ENCODE measurements at regions not wholly inside any gene's neighbourhood (a gene's known extent, or its start where the extent isn't known, plus 50 kb on each side); places are given as distances from the start of the nearest gene placed in this dataset.

- DNase-seq: no peak
These were observed 110.7 kb upstream of the CELF4 start for GRCh38 chr18:37676276-37676675.

- no peak for DNase-seq
These were observed 110.1 kb upstream of the CELF4 start for GRCh38 chr18:37675699-37676098.

GRCh38 chr18:37674570-37674969 is 109.0 kb upstream of the CELF4 start:
- DNase-seq: no peak

GRCh38 chr18:37673671-37674070 is 108.1 kb upstream of the CELF4 start:
- no peak for DNase-seq

GRCh38 chr18:37672932-37673595 is 107.5 kb upstream of the CELF4 start:
- peak in 6 of 56 donors; percentile 6 to 37 (median 10) for DNase-seq

- DNase-seq: no peak
These were observed 106.4 kb upstream of the CELF4 start for GRCh38 chr18:37672001-37672400.

- DNase-seq: no peak
These were observed 105.9 kb upstream of the CELF4 start for GRCh38 chr18:37671530-37671929.

GRCh38 chr18:37671119-37671518 is 105.5 kb upstream of the CELF4 start:
- no peak for DNase-seq

GRCh38 chr18:37669991-37670534 is 104.5 kb upstream of the CELF4 start:
- DNase-seq: no peak

- DNase-seq: peak in 16 of 56 donors; percentile 3 to 43 (median 23)
These were observed 103.6 kb upstream of the CELF4 start for GRCh38 chr18:37668971-37669747.

GRCh38 chr18:37667836-37668235 is 102.2 kb upstream of the CELF4 start:
- no peak for DNase-seq

GRCh38 chr18:37666991-37667390 is 101.4 kb upstream of the CELF4 start:
- DNase-seq: no peak

GRCh38 chr18:37666451-37666850 is 100.9 kb upstream of the CELF4 start:
- DNase-seq: no peak

- no peak for DNase-seq
These were observed 99.7 kb upstream of the CELF4 start for GRCh38 chr18:37665346-37665745.

GRCh38 chr18:37663446-37663845 is 97.8 kb upstream of the CELF4 start:
- DNase-seq: peak in 17 of 56 donors; percentile 3 to 70 (median 32)

- DNase-seq: no peak
These were observed 97.1 kb upstream of the CELF4 start for GRCh38 chr18:37662546-37663339.

GRCh38 chr18:37662099-37662498 is 96.5 kb upstream of the CELF4 start:
- no peak for DNase-seq

- no peak for DNase-seq
These were observed 95.9 kb upstream of the CELF4 start for GRCh38 chr18:37661478-37661877.

- no peak for DNase-seq
These were observed 95.5 kb upstream of the CELF4 start for GRCh38 chr18:37661061-37661460.

- DNase-seq: no peak
These were observed 95.1 kb upstream of the CELF4 start for GRCh38 chr18:37660658-37661057.

- no peak for DNase-seq
These were observed 94.3 kb upstream of the CELF4 start for GRCh38 chr18:37659906-37660305.

GRCh38 chr18:37658894-37659293 is 93.3 kb upstream of the CELF4 start:
- DNase-seq: no peak
